HepG2 (cell line): ENCODE measurements at regions not wholly inside any gene's neighbourhood (a gene's known extent, or its start where the extent isn't known, plus 50 kb on each side); places are given as distances from the start of the nearest gene placed in this dataset.

Experiments
- ATAC-seq: fragments of 200-7000 bp; cut with Tn5 transposase; 3 replicates; pipeline ENCODE4 v1.9.1; 2020; ENCODE audit warnings: mild to moderate bottlenecking, moderate library complexity
- BruUV-seq: library from RNA; stranded (reverse); fragments of 400-500 nt; replicated peaks from 2 replicates; lab custom pipeline; 2021; lab: Mats Ljungman, UMichigan
- CTCF ChIA-PET: fragments of 300-600 bp; formaldehyde crosslinking; extraction: SDS; loops from one replicate; lab custom pipeline; 2021; ENCODE audit warnings: low total read pairs, inconsistent platforms, low intra/inter-chr PET ratio; lab: Yijun Ruan, JAX
- POLR2A ChIA-PET: fragments of 350-600 bp; sonication (Branson Sonifier 250); formaldehyde crosslinking; loops from one replicate; lab custom pipeline; 2020; ENCODE audit warnings: antibody characterized with exemption, inconsistent platforms; lab: Yijun Ruan, JAX
- DNase-seq: peaks from one replicate; pipeline ENCODE4 v3.0.0-alpha.2; 2015; ENCODE audit warnings: low spot score
- FAIRE-seq: peaks from 3 replicates; lab custom pipeline; 2011; peaks lifted over from hg19 to GRCh38; lab: Jason Lieb, UNC
- H2AFZ ChIP-seq: one replicate; pipeline ENCODE4 v1.6.1; 2011; ENCODE audit warnings: low read length, inconsistent platforms
- H3K27ac ChIP-seq: fragments of 300-600 bp; 3 replicates; pipeline ENCODE4 v1.8.0; 2011; ENCODE audit warnings: mixed run types, mild to moderate bottlenecking, mixed read lengths, low read length, inconsistent platforms; ENCODE audit not compliant: insufficient read depth; ENCODE audit errors: extremely low read length
- H3K27me3 ChIP-seq, 2 experiments: fragments of 200-600 bp in 1 of 2; 2 replicates in 1 of 2; 3 replicates in 1 of 2; pipeline versions ENCODE4 v1.6.0 to v1.8.0; 2011; ENCODE audit warnings: low read length in 2 of 2, mild to moderate bottlenecking in 2 of 2, moderate library complexity in 2 of 2, inconsistent platforms in 1 of 2; ENCODE audit not compliant: insufficient read depth in 2 of 2, control insufficient read depth in 1 of 2
- H3K36me3 ChIP-seq, 2 experiments: fragments of 200-600 bp in 1 of 2; replicated peaks in 1 of 2; 2 replicates in 1 of 2; 3 replicates in 1 of 2; pipeline versions ENCODE4 v1.5.1 to v1.8.0; 2011; ENCODE audit warnings: low read length in 2 of 2, inconsistent platforms in 1 of 2; ENCODE audit not compliant: insufficient read depth in 2 of 2, control insufficient read depth in 1 of 2
- H3K4me1 ChIP-seq: 2 replicates; pipeline ENCODE4 v1.5.1; 2012; ENCODE audit warnings: low read length, inconsistent platforms; ENCODE audit not compliant: insufficient read depth
- H3K4me2 ChIP-seq: 2 replicates; pipeline ENCODE4 v1.6.0; 2011; ENCODE audit warnings: low read depth, low read length, inconsistent platforms
- H3K4me3 ChIP-seq, 3 experiments: fragments of 200-600 bp in 1 of 3; sonication (generic), shearing (Covaris generic) in 1 of 3; replicated peaks in 1 of 3; 2 replicates each; pipeline ENCODE4 v1.5.1; 2011 to 2016; ENCODE audit warnings: low read length in 3 of 3, inconsistent platforms in 2 of 3, low read depth in 2 of 3, mild to moderate bottlenecking in 2 of 3, control low read depth in 1 of 3, mixed read lengths in 1 of 3; ENCODE audit not compliant: insufficient read depth in 1 of 3
- H3K79me2 ChIP-seq: one replicate; pipeline ENCODE4 v1.6.1; 2011; ENCODE audit warnings: low read length, inconsistent platforms; ENCODE audit not compliant: insufficient read depth
- H3K9ac ChIP-seq: 2 replicates; pipeline ENCODE4 v1.6.0; 2011; ENCODE audit warnings: mild to moderate bottlenecking, low read depth, low read length, inconsistent platforms; ENCODE audit not compliant: insufficient read depth
- H3K9me3 ChIP-seq: 2 replicates; pipeline ENCODE4 v1.5.1; 2012; ENCODE audit warnings: mild to moderate bottlenecking, low read length
- H4K20me1 ChIP-seq: 2 replicates; pipeline ENCODE4 v1.6.0; 2011; ENCODE audit warnings: inconsistent platforms, mild to moderate bottlenecking, low read length, moderate library complexity; ENCODE audit not compliant: insufficient read depth
- CC2D1A ChIP-seq: sonication (generic); formaldehyde crosslinking; IDR thresholded peaks from 2 replicates; pipeline ENCODE4 v1.8.1; 2023; ENCODE audit warnings: mild to moderate bottlenecking, missing genetic modification reagents
- MYNN ChIP-seq: sonication (generic); formaldehyde crosslinking; IDR thresholded peaks from 2 replicates; pipeline ENCODE4 v1.4.0; 2020; ENCODE audit warnings: mild to moderate bottlenecking, low read depth, missing genetic modification reagents
- PLSCR1 ChIP-seq: sonication (generic); formaldehyde crosslinking; IDR thresholded peaks from 2 replicates; pipeline ENCODE4 v1.5.0; 2020; ENCODE audit warnings: missing genetic modification reagents, mild to moderate bottlenecking, borderline replicate concordance
- SALL1 ChIP-seq: sonication (generic); formaldehyde crosslinking; IDR thresholded peaks from 2 replicates; pipeline ENCODE4 v1.8.0; 2022; ENCODE audit warnings: mild to moderate bottlenecking, missing genetic modification reagents
- ZBTB2 ChIP-seq: sonication (generic); formaldehyde crosslinking; IDR thresholded peaks from 2 replicates; pipeline ENCODE4 v1.8.0; 2022; ENCODE audit warnings: low read depth, missing genetic modification reagents
- WGBS: methylation state at CpG from one replicate; pipeline ENCODE4 v1.1.6; 2017; ENCODE audit warnings: low lambda C conversion rate; 5-methylcytosine and 5-hydroxymethylcytosine counted together
- in situ Hi-C: cut with HindIII; loops from 2 replicates; pipeline ENCODE4 v1.10.0; 2017; ENCODE audit warnings: low pct_unique_long_range_greater_than_20kb; ENCODE audit not compliant: extremely low pct_ligation_motif_present
- intact Hi-C: fragments of 100-400 bp; cut with micrococcal nuclease; formaldehyde crosslinking; loops from one replicate; pipeline ENCODE4 v1.10.0; 2022; ENCODE audit not compliant: unreplicated experiment
- TF ChIP-seq, protein P1 (sequence below): sonication (generic); formaldehyde crosslinking; IDR thresholded peaks from 2 replicates; pipeline ENCODE4 v1.8.0; 2022; ENCODE audit warnings: mild to moderate bottlenecking, missing genetic modification reagents, moderate library complexity

- H3K9ac ChIP-seq, result no peak overlapping the region
- H3K4me1 ChIP-seq, result no peaks in the 10 kb centered on the region
- in situ Hi-C loops (no loop called here), intact Hi-C loops (no loop called here)
- H4K20me1 ChIP-seq, result no peaks in the 10 kb centered on the region
- H3K27ac ChIP-seq, result no peak overlapping the region
- no peak overlapping the region for H3K4me3 ChIP-seq
- H3K27me3 ChIP-seq, result peaks cover 4 to 39% of the 10 kb centered on the region in 2 experiments
- WGBS, result 32% methylated on average over 6 of the region's 6 CpGs
- TF ChIP-seq ZBTB2 (CRISPR knock-in tag) (no peak), CC2D1A (CRISPR knock-in tag) (no peak), SALL1 (CRISPR knock-in tag) (no peak), PLSCR1 (CRISPR knock-in tag) (no peak), MYNN (no peak)
- TF ChIP-seq, protein P1, sequence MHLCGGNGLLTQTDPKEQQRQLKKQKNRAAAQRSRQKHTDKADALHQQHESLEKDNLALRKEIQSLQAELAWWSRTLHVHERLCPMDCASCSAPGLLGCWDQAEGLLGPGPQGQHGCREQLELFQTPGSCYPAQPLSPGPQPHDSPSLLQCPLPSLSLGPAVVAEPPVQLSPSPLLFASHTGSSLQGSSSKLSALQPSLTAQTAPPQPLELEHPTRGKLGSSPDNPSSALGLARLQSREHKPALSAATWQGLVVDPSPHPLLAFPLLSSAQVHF, result no peak
- no peak for FAIRE-seq
- POLR2A ChIA-PET, result no interaction called here
- DNase-seq, result no peak
- H3K79me2 ChIP-seq, result no peaks in the 10 kb centered on the region
- CTCF ChIA-PET, result no interaction called here
- no peak overlapping the region for H3K4me2 ChIP-seq
- H2AFZ ChIP-seq, result no peak overlapping the region
- H3K36me3 ChIP-seq, result no peaks in the 10 kb centered on the region
- H3K9me3 ChIP-seq, result no peaks in the 10 kb centered on the region
- BruUV-seq, result no TSS peak
- no peak for ATAC-seq
These were observed 77.8 kb downstream of the TFAP2C start for GRCh38 chr20:56706867-56707360.
